Sigmoid colon (tissue), 6 donors: ENCODE measurements at regions not wholly inside any gene's neighbourhood (a gene's known extent, or its start where the extent isn't known, plus 50 kb on each side); places are given as distances from the start of the nearest gene placed in this dataset.

Experiments used
- DNase-seq: peaks from one replicate; pipeline ENCODE4 v3.0.0-alpha.2; 2019
- H3K27ac ChIP-seq, 4 donors: fragments of 200-600 bp; sonication (generic); one replicate each; pipeline ENCODE4 v1.5.1; 2016 to 2019; ENCODE audit warnings: mild to moderate bottlenecking in 1 of 4
- H3K27me3 ChIP-seq, 3 donors: fragments of 200-600 bp; sonication (generic); one replicate each; pipeline ENCODE4 v1.5.1; 2019; ENCODE audit warnings: mild to moderate bottlenecking in 1 of 3
- H3K36me3 ChIP-seq, 4 donors: fragments of 200-600 bp; sonication (generic); one replicate each; pipeline ENCODE4 v1.5.1; 2016 to 2019
- H3K4me1 ChIP-seq, 4 donors: fragments of 200-600 bp; sonication (generic); one replicate each; pipeline ENCODE4 v1.5.1; 2017 to 2019
- H3K4me3 ChIP-seq, 4 donors: fragments of 200-600 bp; sonication (generic); one replicate each; pipeline ENCODE4 v1.5.1; 2017 to 2019; ENCODE audit warnings: mild to moderate bottlenecking in 2 of 4, moderate library complexity in 1 of 4
- H3K9me3 ChIP-seq, 4 donors: fragments of 200-600 bp in 3 of 4; sonication (generic) in 3 of 4; one replicate each; pipeline versions ENCODE4 v1.5.1 to v1.6.1; 2013 to 2019
- CTCF ChIP-seq, 4 experiments: fragments of 450-650 bp in 3 of 4; fragments of 200-600 bp in 1 of 4; IDR thresholded peaks; one replicate each; pipeline ENCODE4 v1.5.1; 2016 to 2019; ENCODE audit warnings: antibody characterized with exemption in 4 of 4, mild to moderate bottlenecking in 3 of 4, moderate library complexity in 2 of 4
- EP300 ChIP-seq, 4 donors: sonication (generic); formaldehyde crosslinking; IDR thresholded peaks; one replicate each; pipeline ENCODE4 v1.6.1; 2017; ENCODE audit warnings: antibody characterized with exemption in 4 of 4
- POLR2A ChIP-seq, 2 donors: fragments of 450-650 bp; IDR thresholded peaks; one replicate each; pipeline ENCODE4 v1.6.1; 2016; ENCODE audit warnings: antibody characterized with exemption in 2 of 2, mild to moderate bottlenecking in 2 of 2, moderate library complexity in 2 of 2
- POLR2AphosphoS5 ChIP-seq, 4 donors: sonication (generic); formaldehyde crosslinking; IDR thresholded peaks; one replicate each; pipeline ENCODE4 v1.6.1; 2017; ENCODE audit warnings: antibody characterized with exemption in 4 of 4
- WGBS, 2 donors: extraction: QIAGEN DNeasy Blood & Tissue Kit; methylation state at CpG; one replicate each; pipeline ENCODE4 v1.1.7; 2013; 5-methylcytosine and 5-hydroxymethylcytosine counted together
- intact Hi-C: fragments of 100-400 bp; cut with DNase I; formaldehyde crosslinking; loops from one replicate; pipeline ENCODE4 v1.15.1; 2023
- donor health status: healthy with polysubstance abuse.
- donor health status: healthy.

DNA sequence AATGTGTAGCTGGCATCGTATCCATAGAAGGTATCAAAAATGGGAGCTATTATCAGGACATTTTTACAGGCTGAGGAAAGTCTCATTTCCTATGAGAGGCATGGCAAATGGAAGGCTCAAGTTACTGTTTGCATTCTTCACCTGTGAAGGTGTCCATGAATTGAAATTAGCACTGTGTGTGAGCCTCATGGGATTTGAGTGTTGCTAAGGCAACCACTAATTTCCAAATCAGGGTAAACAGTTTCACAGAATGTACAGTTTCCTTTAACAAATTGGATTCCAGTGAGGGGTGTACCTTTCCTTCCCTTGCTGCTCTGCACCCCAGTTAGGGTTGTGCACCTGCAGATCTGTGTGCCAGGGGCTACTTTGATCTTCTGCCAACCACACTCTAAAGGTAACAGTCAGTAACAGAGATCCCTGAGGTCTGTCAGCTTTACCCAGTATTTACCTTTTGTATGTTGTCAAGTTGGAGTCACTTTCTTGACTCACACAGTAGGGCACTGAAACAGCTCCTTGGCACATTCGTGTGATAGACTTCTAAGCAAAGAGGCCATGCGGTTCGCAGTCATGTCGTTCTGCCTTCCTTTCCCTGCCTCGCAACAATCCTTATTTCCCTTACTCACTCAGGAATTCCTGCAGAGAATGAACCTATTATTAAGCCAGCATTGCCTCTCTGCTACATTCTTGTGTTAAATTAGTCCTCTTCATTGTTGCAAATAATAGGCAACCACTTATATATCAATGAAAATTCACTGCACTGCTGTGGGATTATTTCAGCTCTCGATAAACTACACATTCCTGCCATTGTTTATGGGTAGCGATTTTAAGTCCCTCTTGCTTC, 129.8 kb upstream of the GBE1 start:
- DNase-seq = no peak
- H3K4me3 ChIP-seq = no peak overlapping the region
- no peaks in the 10 kb centered on the region for H3K27me3 ChIP-seq
- H3K36me3 ChIP-seq = no peaks in the 10 kb centered on the region
- no peak overlapping the region for H3K27ac ChIP-seq
- intact Hi-C loops = no loop called here
- H3K4me1 ChIP-seq = peaks cover 0 to 13% (median 0%) of the 10 kb centered on the region in 4 donors
- WGBS, 2 donors = 86 to 88% methylated on average over 8 of the region's 8 CpGs
- no peaks in the 10 kb centered on the region for H3K9me3 ChIP-seq
- TF ChIP-seq CTCF (IDR thresholded peaks at IDR 0.05) = no peak
- TF ChIP-seq POLR2A (IDR thresholded peaks at IDR 0.05) = no peak
- TF ChIP-seq EP300 (IDR thresholded peaks at IDR 0.05) = no peak
- TF ChIP-seq POLR2AphosphoS5 (IDR thresholded peaks at IDR 0.05) = no peak

DNA sequence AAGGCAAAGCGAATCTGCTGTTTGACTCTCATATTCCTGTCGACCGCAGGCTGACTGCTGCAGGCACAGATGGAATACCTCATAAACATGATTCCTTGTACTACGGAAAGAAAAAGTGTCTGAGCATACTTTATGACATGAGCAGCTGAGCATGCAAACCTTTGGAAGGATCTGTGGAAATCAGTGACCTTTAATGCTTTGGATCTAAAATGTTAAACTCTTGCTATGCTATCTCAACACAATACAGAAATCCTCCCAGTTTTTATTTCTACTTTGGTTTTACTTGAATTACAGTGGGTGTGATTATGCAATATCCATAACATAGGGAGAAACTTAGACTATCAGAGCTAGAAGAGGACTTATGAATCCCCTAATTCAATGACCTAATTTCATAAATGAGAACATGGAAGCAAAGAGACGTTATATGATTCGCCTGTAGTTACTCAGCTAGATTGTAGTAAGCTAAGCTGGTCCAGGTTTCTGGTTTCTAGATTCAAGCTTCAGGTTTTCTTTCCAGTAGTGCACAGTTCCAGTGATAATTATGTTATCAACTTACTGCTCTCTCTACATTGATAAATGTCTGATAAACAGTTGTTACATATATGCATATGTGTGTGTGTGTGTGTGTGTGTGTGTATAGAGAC, 127.6 kb upstream of the GBE1 start:
- Histone ChIP-seq H3K4me3 (peak overlapping the region in 1 of 4 donors; percentile 6), H3K36me3 (no peaks in the 10 kb centered on the region), H3K4me1 (peaks cover 0 to 13% (median 0%) of the 10 kb centered on the region in 4 donors), H3K9me3 (no peaks in the 10 kb centered on the region), H3K27ac (no peak overlapping the region), H3K27me3 (no peaks in the 10 kb centered on the region)
- DNase-seq = no peak
- WGBS, 2 donors = 74 to 76% methylated on average over 6 of the region's 6 CpGs
- intact Hi-C loops = no loop called here
- TF ChIP-seq POLR2AphosphoS5 (IDR thresholded peaks at IDR 0.05) (no peak), EP300 (IDR thresholded peaks at IDR 0.05) (no peak), POLR2A (IDR thresholded peaks at IDR 0.05) (no peak), CTCF (IDR thresholded peaks at IDR 0.05) (no peak)

DNA sequence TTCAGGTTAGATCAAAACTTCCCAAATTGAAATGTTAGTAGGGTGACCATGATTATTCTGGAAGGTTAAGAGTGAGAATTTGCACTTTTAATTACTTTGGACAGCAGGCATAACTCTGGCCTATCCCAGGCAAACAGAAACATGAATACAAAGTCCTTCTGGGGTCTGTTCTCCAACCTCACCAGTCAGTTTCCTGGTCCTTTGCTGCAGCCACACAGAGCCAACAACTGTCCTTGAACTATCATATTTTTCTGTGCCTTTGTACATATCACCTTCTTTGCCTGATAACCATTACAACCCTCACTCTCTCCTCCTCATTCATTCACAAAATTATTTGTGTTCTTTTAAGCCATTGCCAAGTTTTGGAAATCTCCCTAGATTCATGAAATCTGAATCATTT, 126.0 kb upstream of the GBE1 start:
- Histone ChIP-seq H3K4me3 (no peak overlapping the region), H3K4me1 (peaks cover 0 to 13% (median 0%) of the 10 kb centered on the region in 4 donors), H3K36me3 (no peaks in the 10 kb centered on the region), H3K9me3 (no peaks in the 10 kb centered on the region), H3K27me3 (no peaks in the 10 kb centered on the region), H3K27ac (no peak overlapping the region)
- TF ChIP-seq POLR2A (IDR thresholded peaks at IDR 0.05) (no peak), EP300 (IDR thresholded peaks at IDR 0.05) (no peak), CTCF (IDR thresholded peaks at IDR 0.05) (no peak), POLR2AphosphoS5 (IDR thresholded peaks at IDR 0.05) (no peak)
- intact Hi-C loops = no loop called here
- no peak for DNase-seq

GRCh38 chr3:81886081-81886480, 124.6 kb upstream of the GBE1 start:
- no peaks in the 10 kb centered on the region for H3K36me3 ChIP-seq
- TF ChIP-seq CTCF (IDR thresholded peaks at IDR 0.05) (no peak), POLR2A (IDR thresholded peaks at IDR 0.05) (no peak), POLR2AphosphoS5 (IDR thresholded peaks at IDR 0.05) (no peak), EP300 (IDR thresholded peaks at IDR 0.05) (no peak)
- no peak overlapping the region for H3K4me3 ChIP-seq
- H3K27ac ChIP-seq = no peak overlapping the region
- no peaks in the 10 kb centered on the region for H3K27me3 ChIP-seq
- intact Hi-C loops = no loop called here
- no peak for DNase-seq
- peaks cover 0 to 13% (median 0%) of the 10 kb centered on the region in 4 donors for H3K4me1 ChIP-seq
- H3K9me3 ChIP-seq = no peaks in the 10 kb centered on the region
- WGBS, 2 donors = 68 to 82% methylated on average over 2 of the region's 2 CpGs
